Smooth muscle cell (in vitro differentiated cells): ENCODE measurements at regions not wholly inside any gene's neighbourhood (a gene's known extent, or its start where the extent isn't known, plus 50 kb on each side); places are given as distances from the start of the nearest gene placed in this dataset.

Source experiments
- DNase-seq: peaks from one replicate; lab custom pipeline; 2025; ENCODE audit not compliant: unreplicated experiment; lab: John Stamatoyannopoulos, UW
- H2AFZ ChIP-seq: fragments of 200-600 bp; sonication (generic); 2 replicates; pipeline ENCODE4 v1.6.0; 2016; ENCODE audit warnings: antibody characterized with exemption, low read depth, mild to moderate bottlenecking
- H3F3A ChIP-seq: fragments of 200-600 bp; sonication (generic); 2 replicates; pipeline ENCODE4 v1.6.0; 2017; ENCODE audit warnings: antibody characterized with exemption, low read depth
- H3K27ac ChIP-seq: fragments of 200-600 bp; sonication (generic); 2 replicates; pipeline ENCODE4 v1.5.1; 2016; ENCODE audit warnings: low read depth, mild to moderate bottlenecking
- H3K27me3 ChIP-seq: fragments of 200-600 bp; sonication (generic); 2 replicates; pipeline ENCODE4 v1.6.1; 2016; ENCODE audit warnings: low read depth, mild to moderate bottlenecking
- H3K36me3 ChIP-seq: fragments of 200-600 bp; sonication (generic); 2 replicates; pipeline ENCODE4 v1.5.1; 2016; ENCODE audit warnings: low read depth
- H3K4me1 ChIP-seq: fragments of 200-600 bp; sonication (generic); 2 replicates; pipeline ENCODE4 v1.5.1; 2016; ENCODE audit warnings: low read depth
- H3K4me2 ChIP-seq: fragments of 200-600 bp; sonication (generic); 2 replicates; pipeline ENCODE4 v1.6.0; 2016; ENCODE audit warnings: mild to moderate bottlenecking
- H3K4me3 ChIP-seq: fragments of 200-600 bp; sonication (generic); 2 replicates; pipeline ENCODE4 v1.5.1; 2016; ENCODE audit warnings: mild to moderate bottlenecking
- H3K79me2 ChIP-seq: fragments of 200-600 bp; sonication (generic); 2 replicates; pipeline ENCODE4 v1.6.0; 2016; ENCODE audit warnings: low read depth, mild to moderate bottlenecking
- H3K9ac ChIP-seq: fragments of 200-600 bp; sonication (generic); 2 replicates; pipeline ENCODE4 v1.6.0; 2016; ENCODE audit warnings: low read depth
- H3K9me3 ChIP-seq: fragments of 200-600 bp; sonication (generic); replicated peaks from 2 replicates; pipeline ENCODE4 v1.5.1; 2016; ENCODE audit warnings: low read depth
- H4K20me1 ChIP-seq: fragments of 200-600 bp; sonication (generic); 2 replicates; pipeline ENCODE4 v1.6.0; 2016; ENCODE audit warnings: low read depth
- WGBS: methylation state at CpG from one replicate; pipeline ENCODE4 v1.1.7; 2016; ENCODE audit warnings: low lambda C conversion rate; 5-methylcytosine and 5-hydroxymethylcytosine counted together
- TF ChIP-seq, protein P1 (sequence below): fragments of 200-600 bp; sonication (generic); IDR thresholded peaks from 2 replicates; pipeline ENCODE4 v1.5.1; 2017; ENCODE audit warnings: borderline replicate concordance, mild to moderate bottlenecking, antibody characterized with exemption; ENCODE audit not compliant: insufficient read depth, poor library complexity, severe bottlenecking

DNA sequence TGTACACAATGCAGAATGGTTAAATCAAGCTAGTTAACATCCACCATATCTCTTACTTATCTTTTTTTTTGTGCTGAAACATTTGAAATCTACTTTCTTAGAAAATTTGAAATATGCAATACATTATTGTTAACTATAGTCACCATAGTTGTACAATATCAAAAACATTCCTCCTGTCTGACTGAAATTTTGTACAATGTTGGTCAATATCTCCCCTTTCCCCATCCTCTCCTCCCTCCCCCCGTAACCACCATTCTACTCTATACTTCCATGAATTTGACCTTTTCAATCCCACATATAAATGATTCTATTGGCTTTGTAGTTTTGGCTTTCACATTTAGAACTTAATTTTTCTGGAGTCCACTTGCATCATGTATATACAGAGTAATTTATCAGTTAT lies 63.5 kb upstream of the DCD start:
- Histone ChIP-seq H2AFZ (no peak overlapping the region), H3F3A (peaks cover 7% of the 10 kb centered on the region), H3K27me3 (peaks cover 12% of the 10 kb centered on the region), H3K36me3 (no peaks in the 10 kb centered on the region), H3K4me1 (peaks cover 8% of the 10 kb centered on the region), H4K20me1 (no peaks in the 10 kb centered on the region), H3K9ac (no peak overlapping the region), H3K4me2 (no peak overlapping the region), H3K9me3 (no peaks in the 10 kb centered on the region), H3K4me3 (no peak overlapping the region), H3K79me2 (no peaks in the 10 kb centered on the region), H3K27ac (no peak overlapping the region)
- WGBS, result 85% methylated on average over 1 of the region's 1 CpG
- TF ChIP-seq, protein P1, sequence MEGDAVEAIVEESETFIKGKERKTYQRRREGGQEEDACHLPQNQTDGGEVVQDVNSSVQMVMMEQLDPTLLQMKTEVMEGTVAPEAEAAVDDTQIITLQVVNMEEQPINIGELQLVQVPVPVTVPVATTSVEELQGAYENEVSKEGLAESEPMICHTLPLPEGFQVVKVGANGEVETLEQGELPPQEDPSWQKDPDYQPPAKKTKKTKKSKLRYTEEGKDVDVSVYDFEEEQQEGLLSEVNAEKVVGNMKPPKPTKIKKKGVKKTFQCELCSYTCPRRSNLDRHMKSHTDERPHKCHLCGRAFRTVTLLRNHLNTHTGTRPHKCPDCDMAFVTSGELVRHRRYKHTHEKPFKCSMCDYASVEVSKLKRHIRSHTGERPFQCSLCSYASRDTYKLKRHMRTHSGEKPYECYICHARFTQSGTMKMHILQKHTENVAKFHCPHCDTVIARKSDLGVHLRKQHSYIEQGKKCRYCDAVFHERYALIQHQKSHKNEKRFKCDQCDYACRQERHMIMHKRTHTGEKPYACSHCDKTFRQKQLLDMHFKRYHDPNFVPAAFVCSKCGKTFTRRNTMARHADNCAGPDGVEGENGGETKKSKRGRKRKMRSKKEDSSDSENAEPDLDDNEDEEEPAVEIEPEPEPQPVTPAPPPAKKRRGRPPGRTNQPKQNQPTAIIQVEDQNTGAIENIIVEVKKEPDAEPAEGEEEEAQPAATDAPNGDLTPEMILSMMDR, result no peak
- DNase-seq, result no peak

DNA sequence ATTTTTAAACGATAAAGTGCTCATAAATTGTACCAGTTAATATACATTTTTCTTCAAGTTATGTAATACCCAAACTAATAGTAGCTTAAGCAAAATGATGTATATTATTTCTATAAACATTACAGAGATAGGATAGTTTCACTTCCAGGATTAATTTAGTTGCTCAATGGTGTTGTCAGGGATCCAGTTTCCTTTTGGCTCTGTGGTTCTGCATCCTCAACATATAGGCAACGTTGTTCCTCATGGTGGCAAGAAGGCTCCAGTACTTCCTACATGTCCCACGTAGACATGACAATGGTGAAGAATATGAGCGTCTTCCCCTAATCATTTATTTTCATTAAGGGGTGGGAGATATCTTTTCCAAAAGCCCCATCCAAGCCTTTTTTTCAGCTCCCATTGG lies 60.7 kb upstream of the DCD start:
- WGBS, result 91% methylated on average over 4 of the region's 4 CpGs
- H2AFZ ChIP-seq, result no peak overlapping the region
- TF ChIP-seq, protein P1, result no peak

DNA sequence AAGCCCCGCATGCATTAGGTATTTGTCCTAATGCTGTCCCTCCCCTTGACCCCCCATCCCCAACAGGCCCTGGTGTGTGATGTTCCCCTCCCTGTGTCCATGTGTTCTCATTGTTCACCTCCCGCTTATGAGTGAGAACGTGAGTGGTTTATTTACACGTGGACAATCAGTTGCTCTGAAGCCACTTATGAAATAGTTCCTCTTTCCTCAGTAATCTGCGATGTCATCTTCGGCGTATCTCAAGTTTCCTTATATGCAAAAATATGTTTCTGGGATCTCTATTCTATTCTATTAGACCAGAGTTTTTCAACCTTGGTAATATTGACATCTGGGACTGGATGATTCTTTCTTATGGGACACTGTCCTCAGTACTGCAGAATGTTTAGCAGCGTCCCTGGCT lies 56.0 kb upstream of the DCD start:
- H3K9me3 ChIP-seq, result no peaks in the 10 kb centered on the region
- no peaks in the 10 kb centered on the region for H4K20me1 ChIP-seq
- no peaks in the 10 kb centered on the region for H3K36me3 ChIP-seq
- TF ChIP-seq, protein P1, result no peak
- no peaks in the 10 kb centered on the region for H3K79me2 ChIP-seq
- H3K4me2 ChIP-seq, result no peak overlapping the region
- no peaks in the 10 kb centered on the region for H3K27me3 ChIP-seq
- H2AFZ ChIP-seq, result no peak overlapping the region
- WGBS, result 89% methylated on average over 8 of the region's 8 CpGs
- no peaks in the 10 kb centered on the region for H3K4me1 ChIP-seq
- H3F3A ChIP-seq, result peaks cover 3% of the 10 kb centered on the region
- no peak overlapping the region for H3K9ac ChIP-seq
- no peak overlapping the region for H3K27ac ChIP-seq
- H3K4me3 ChIP-seq, result no peak overlapping the region
- no peak for DNase-seq

More for the DNA sequence above, 60.7 kb upstream of the DCD start:
- Histone ChIP-seq H3K36me3 (no peaks in the 10 kb centered on the region), H3K4me1 (no peaks in the 10 kb centered on the region), H3K9ac (no peak overlapping the region), H3F3A (no peaks in the 10 kb centered on the region), H3K79me2 (no peaks in the 10 kb centered on the region), H3K9me3 (no peaks in the 10 kb centered on the region), H3K27me3 (peaks cover 12% of the 10 kb centered on the region), H4K20me1 (no peaks in the 10 kb centered on the region), H3K4me2 (no peak overlapping the region), H3K4me3 (no peak overlapping the region), H3K27ac (no peak overlapping the region)
- no peak for DNase-seq

DNA sequence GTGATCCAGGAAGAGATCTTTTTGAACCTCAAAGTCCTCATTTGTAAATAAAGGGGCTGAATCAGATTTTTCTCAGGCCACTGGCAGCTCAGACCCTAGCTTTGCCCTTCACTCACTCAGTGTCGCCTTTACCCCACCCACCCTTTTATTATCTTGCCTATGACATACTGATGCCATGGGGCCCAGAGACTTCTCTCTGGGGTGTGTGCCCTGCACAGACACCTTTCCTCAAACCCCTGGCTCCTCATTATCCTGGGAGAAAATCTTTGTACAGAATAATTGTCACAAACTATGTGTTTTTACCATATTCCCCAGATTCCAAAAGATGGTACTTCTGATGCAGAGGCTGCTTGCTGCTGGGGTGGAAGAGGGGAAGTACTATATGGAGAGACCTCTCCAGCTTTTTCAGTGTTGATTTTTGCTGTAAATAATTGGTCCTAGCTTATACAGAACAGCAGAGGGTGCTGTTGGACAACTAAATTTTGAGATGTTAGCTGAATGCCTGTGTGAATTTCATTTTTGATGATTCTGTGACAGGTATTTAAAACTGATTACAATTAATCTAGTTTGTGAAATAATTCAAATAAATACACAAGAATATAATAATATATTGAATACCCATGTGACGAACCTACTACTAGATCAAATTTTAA lies 53.9 kb upstream of the DCD start:
- WGBS, result 36% methylated on average over 2 of the region's 2 CpGs
- TF ChIP-seq, protein P1, result peak; percentile 73
- no peak for DNase-seq
- Histone ChIP-seq H3K27ac (no peak overlapping the region), H4K20me1 (no peaks in the 10 kb centered on the region), H3K79me2 (no peaks in the 10 kb centered on the region), H3K4me3 (no peak overlapping the region), H2AFZ (no peak overlapping the region), H3K27me3 (no peaks in the 10 kb centered on the region), H3F3A (peaks cover 3% of the 10 kb centered on the region), H3K9ac (no peak overlapping the region), H3K9me3 (no peaks in the 10 kb centered on the region), H3K4me1 (no peaks in the 10 kb centered on the region), H3K36me3 (no peaks in the 10 kb centered on the region), H3K4me2 (no peak overlapping the region)
